Muscle layer of colon (tissue), 2 donors: ENCODE measurements at regions not wholly inside any gene's neighbourhood (a gene's known extent, or its start where the extent isn't known, plus 50 kb on each side); places are given as distances from the start of the nearest gene placed in this dataset.

Experiments used
- H3K27ac ChIP-seq: one replicate; pipeline ENCODE4 v1.7.0; 2013; ENCODE audit warnings: low read depth, mild to moderate bottlenecking, low read length, moderate library complexity
- H3K27me3 ChIP-seq, 2 donors: one replicate each; pipeline ENCODE4 v1.7.0; 2013; ENCODE audit warnings: low read length in 2 of 2, mild to moderate bottlenecking in 2 of 2; ENCODE audit not compliant: insufficient read depth in 2 of 2, control insufficient read depth in 1 of 2
- H3K36me3 ChIP-seq: one replicate; pipeline ENCODE4 v1.7.0; 2013; ENCODE audit warnings: mild to moderate bottlenecking, low read length; ENCODE audit not compliant: insufficient read depth
- H3K4me1 ChIP-seq: one replicate; pipeline ENCODE4 v1.7.0; 2013; ENCODE audit warnings: mild to moderate bottlenecking, low read length; ENCODE audit not compliant: insufficient read depth
- H3K4me3 ChIP-seq, 2 donors: one replicate each; pipeline ENCODE4 v1.7.0; 2013; ENCODE audit warnings: low read length in 2 of 2, low read depth in 1 of 2, mild to moderate bottlenecking in 1 of 2, moderate library complexity in 1 of 2
- H3K9ac ChIP-seq: one replicate; pipeline ENCODE4 v1.7.0; 2013; ENCODE audit warnings: low read length
- H3K9me3 ChIP-seq: one replicate; pipeline ENCODE4 v1.7.0; 2013; ENCODE audit warnings: mild to moderate bottlenecking, low read length
- donor health status: abdominal sarcoma.
- donor health status: Adenocarcinoma of cecum.

DNA sequence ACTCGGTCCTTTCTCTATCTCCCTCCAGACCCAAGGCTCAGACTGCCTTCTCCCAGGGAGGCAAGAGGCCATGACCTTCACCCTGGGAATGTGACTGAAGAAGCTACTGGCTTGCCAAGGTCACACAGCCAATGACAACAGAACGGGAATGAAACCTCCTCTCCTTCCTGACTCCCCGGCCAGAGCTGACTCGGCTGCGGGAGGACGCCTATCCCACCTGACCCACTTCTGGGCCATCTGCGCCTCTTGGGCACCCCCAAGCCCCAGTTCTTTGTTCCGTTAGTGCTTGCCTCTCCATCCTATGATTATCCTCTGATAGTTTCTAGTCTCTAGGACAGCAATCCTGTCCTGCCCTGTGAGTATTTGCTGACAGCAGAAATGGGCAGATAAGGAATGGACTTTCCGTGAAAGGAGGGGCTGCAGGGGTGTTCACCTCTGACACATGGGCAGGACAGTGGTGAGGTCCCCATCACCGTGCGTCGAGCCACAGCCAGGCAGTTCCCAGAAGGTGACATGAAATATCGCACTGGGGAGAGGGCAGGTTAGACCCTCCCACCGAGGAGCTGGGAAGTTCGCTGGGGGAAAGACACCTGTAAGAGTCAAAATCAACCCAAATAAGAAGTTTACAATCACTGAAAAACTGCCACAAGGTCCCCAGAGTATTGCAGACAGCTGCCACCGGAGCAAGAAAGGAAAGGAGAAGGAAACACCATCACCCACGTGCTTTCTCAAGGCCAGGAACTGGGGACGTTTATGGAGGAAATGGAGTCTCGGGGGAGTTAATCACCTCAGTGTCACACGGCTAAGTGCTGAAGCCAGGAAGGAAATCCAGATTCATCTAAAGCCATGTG lies 63.0 kb downstream of the INSIG1 start:
- Histone ChIP-seq H3K9me3 (no peaks in the 10 kb centered on the region), H3K36me3 (no peaks in the 10 kb centered on the region), H3K9ac (no peak overlapping the region), H3K27ac (no peak overlapping the region), H3K27me3 (peaks cover 4 to 53% of the 10 kb centered on the region in 2 donors), H3K4me3 (no peak overlapping the region), H3K4me1 (no peaks in the 10 kb centered on the region)

DNA sequence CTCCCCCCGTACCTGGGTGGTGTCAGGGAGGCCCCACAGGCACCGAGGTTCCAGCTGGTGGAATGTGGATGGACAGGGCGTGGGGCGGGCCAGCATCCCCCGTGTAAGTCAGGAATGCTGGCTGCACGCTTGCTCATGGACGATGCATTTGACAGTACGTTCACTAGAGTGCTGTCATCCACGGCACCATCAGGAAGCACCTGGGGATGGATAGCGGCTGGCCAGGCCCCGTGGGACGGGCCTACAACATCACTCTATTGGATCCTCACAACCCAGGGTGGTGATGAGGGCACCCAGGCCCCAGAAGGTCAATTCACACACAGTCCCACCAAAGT lies 63.6 kb downstream of the INSIG1 start:
- Histone ChIP-seq H3K36me3 (no peaks in the 10 kb centered on the region), H3K9ac (no peak overlapping the region), H3K27ac (no peak overlapping the region), H3K4me3 (no peak overlapping the region), H3K4me1 (no peaks in the 10 kb centered on the region), H3K27me3 (peaks cover 4 to 53% of the 10 kb centered on the region in 2 donors), H3K9me3 (no peaks in the 10 kb centered on the region)

DNA sequence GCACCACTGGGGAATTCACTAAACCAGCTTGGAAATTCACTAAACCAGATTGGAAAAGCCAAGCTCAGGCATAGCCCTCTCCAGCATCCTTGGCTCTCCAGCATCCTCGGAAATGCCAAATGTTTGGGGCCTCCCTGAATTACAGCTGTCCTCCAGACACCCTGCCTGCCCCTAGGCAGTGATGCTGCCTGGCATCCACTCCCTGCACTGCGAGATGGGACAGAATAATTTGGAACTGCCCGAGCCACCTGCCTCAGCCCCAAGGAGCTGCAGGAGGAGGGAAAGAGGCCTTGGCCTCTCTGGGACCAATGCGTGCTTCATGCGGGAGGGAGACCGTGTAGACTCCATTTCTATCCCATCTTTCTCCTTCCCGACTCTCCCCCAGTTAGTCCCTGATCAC lies 64.3 kb downstream of the INSIG1 start:
- Histone ChIP-seq H3K9ac (no peak overlapping the region), H3K4me1 (no peaks in the 10 kb centered on the region), H3K27ac (no peak overlapping the region), H3K36me3 (no peaks in the 10 kb centered on the region), H3K27me3 (peaks cover 4 to 50% of the 10 kb centered on the region in 2 donors), H3K9me3 (no peaks in the 10 kb centered on the region), H3K4me3 (no peak overlapping the region)

DNA sequence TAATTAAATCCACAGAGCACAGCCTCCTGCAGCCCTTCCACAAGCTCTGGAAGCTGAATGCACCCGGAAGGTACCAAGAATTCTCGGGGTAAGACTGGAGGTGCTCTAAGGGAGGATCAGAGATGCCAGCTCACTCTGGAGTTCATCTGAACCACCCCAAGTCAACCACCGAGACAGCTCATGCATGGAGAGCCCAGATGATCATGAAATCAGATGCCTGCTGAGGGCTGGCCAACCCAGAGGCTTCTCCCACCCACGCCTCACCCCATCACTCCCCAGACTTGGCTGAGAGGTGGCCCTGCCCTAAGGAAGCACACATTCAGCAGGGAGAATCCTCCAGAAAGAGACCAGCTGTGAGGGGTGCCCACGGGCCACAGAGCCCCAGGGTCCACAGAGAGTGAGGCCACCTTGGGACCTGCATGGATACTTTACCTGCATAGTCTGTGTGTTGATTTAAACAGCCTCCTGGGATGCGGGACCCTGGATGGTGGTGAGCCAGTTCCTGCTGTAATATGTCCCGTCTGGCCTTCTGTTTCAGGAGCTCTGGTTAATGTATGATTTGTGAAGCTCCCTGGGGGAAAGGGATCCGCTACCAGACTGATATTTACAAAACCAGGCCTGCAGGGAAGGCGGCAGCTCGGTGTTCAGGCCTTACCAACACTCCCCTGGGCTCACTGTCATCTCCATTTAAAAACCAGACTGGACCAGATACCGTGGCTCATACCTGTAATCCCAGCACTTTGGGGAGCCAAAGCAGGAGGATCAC lies 64.9 kb downstream of the INSIG1 start:
- Histone ChIP-seq H3K27me3 (peaks cover 4 to 46% of the 10 kb centered on the region in 2 donors), H3K27ac (no peak overlapping the region), H3K4me1 (no peaks in the 10 kb centered on the region), H3K9me3 (no peaks in the 10 kb centered on the region), H3K36me3 (no peaks in the 10 kb centered on the region), H3K9ac (no peak overlapping the region), H3K4me3 (no peak overlapping the region)

DNA sequence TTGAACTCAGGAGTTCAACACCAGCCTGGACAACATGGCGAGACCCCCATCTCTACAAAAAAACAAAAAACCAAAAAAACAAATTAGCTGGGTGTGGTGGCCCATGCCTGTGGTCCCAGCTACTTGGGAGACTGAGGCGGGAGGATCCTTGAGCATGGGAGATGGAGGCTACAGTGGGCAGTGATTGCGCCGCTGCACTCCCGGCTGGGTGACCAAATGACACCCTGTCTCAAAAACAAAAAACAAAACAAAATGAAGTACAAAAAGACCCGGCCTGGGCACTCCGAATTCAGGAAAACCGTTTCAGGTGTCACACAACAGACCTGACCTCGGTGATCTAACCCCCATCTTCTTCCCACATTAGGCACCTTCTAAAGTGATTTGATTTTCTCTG lies 65.5 kb downstream of the INSIG1 start:
- H3K36me3 ChIP-seq, result no peaks in the 10 kb centered on the region
- H3K4me3 ChIP-seq, result no peak overlapping the region
- no peaks in the 10 kb centered on the region for H3K4me1 ChIP-seq
- H3K27ac ChIP-seq, result no peak overlapping the region
- peaks cover 4 to 40% of the 10 kb centered on the region in 2 donors for H3K27me3 ChIP-seq
- no peak overlapping the region for H3K9ac ChIP-seq
- H3K9me3 ChIP-seq, result no peaks in the 10 kb centered on the region

DNA sequence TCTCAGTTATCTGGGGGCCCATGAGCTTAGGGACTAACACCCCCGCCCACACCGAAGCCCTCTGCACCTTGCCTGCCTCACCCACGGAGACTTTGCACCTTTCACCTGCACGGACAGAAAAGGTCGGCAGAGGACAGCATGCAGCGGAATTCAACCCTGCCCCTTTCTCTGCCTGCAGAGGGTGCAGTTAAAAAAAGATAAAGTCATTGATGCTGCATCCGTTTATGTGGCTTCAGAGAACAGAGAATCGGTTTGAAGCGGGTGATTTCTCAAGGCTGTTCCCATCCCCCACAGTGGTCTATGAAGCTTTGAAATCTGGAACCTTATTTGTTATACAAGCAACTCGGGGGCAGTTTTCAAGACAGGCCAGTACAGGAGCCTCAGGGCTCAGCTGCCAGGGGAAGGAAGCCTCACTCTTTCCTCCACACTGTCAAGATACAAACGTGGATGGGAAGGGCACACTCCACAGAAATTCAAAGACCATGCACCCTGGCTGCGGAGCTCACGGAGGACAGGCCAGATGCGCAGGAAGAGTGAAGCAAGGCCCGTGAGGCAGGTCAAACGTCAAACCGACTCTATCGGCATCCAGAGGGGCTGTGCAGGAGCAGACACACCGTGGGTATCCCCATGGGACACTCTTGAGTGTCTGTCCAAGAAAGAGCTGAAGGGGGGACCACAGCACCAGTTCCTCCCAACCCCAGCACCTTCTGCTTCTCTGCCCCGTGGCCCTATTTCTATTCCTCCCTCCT lies 66.3 kb downstream of the INSIG1 start:
- Histone ChIP-seq H3K36me3 (no peaks in the 10 kb centered on the region), H3K9me3 (no peaks in the 10 kb centered on the region), H3K27ac (no peak overlapping the region), H3K4me1 (no peaks in the 10 kb centered on the region), H3K27me3 (peaks cover 4 to 31% of the 10 kb centered on the region in 2 donors), H3K4me3 (no peak overlapping the region), H3K9ac (no peak overlapping the region)

DNA sequence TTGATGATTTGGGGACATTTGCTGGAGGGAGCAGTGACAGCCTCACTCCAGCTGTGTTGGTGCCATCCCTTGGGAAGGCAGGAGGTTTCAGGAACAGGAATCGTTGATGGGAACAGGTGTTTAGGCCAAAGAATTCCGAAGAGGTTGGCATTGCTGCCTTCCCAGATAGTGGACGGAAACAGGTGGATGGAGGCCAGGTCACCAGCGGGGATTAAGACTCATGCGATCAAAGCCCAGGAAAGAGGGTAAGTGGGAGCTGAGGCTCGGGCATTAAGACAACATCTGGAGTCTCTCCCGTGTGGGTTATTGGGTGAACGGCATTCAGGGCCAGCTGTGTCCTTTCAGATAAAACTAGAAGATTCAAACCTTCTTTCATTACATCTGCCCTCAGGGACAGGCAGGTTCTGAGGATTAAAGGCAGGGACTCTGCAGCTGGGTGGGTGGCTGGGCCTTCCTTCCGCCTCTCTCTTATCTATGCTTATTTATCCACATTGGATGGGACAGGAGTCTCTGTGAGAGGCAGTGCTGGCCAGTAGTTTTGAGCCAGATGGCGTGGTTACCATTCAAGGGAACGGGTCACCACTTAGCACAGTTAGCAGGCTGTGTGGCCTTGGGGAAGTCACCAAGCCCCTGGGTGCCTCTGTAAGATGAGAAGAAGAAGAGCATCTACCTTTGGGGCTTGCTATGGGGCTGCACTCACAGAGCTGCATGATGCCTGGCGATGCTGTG lies 67.6 kb downstream of the INSIG1 start:
- H3K27me3 ChIP-seq, result peaks cover 0 to 26% of the 10 kb centered on the region in 2 donors
- H3K4me3 ChIP-seq, result no peak overlapping the region
- no peaks in the 10 kb centered on the region for H3K4me1 ChIP-seq
- H3K36me3 ChIP-seq, result no peaks in the 10 kb centered on the region
- H3K27ac ChIP-seq, result no peak overlapping the region
- no peak overlapping the region for H3K9ac ChIP-seq
- H3K9me3 ChIP-seq, result no peaks in the 10 kb centered on the region

DNA sequence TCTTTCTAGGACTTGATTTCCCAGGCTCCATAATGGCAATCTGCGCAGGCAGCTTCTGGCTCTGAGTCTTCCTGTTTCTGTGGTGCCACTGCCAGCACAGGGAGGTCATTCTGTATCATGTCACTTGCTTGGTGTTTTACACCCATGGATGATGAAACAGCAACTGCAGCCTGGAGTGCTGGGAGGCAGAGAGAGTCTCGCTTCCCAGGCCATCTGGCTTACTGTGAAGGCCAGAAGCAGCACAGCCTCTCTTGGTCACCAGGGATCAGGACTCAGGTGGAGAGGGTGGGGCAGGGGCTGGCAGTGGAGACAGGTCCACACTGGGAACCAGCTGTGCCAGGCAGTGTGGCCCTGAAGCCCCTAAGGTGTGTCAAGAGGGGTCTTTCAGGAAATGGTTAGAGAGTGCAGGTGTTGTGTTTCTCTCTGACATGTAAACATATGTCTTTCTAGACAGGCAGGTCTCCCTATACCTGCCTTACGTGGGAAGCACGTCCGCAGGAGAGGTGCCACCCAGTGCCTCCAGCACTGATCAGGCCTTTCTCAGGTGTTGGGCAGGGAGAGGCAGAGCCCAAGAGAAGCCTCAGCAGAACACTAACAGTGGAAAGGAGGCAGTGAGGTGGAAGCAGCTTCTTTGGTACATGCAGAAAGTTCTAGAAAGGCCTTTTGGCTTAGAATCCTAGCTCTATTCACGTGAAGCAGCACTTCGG lies 71.4 kb downstream of the INSIG1 start:
- Histone ChIP-seq H3K4me1 (peaks cover 16% of the 10 kb centered on the region), H3K9me3 (no peaks in the 10 kb centered on the region), H3K36me3 (no peaks in the 10 kb centered on the region), H3K4me3 (no peak overlapping the region), H3K27me3 (peaks cover 28 to 48% of the 10 kb centered on the region in 2 donors), H3K27ac (no peak overlapping the region), H3K9ac (no peak overlapping the region)

DNA sequence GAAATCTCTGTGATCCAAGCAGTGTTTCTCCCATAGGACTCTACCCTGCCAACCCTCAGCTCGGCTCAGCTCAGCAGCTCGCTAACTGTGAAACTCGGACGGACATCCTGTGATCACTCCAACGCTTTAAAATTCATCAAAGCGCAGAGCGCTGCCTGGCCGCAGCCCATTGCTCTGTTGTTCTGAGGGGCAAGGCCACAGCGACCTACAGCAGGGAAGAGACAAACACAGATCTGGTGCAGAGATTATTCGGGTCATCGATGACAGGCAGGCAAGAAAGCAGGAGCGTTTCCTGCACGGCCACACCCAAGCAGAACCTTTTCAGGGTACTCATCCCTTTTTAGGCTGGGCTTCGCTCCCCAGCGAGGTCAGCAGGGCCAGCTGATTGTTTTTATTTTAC lies 72.1 kb downstream of the INSIG1 start:
- H3K36me3 ChIP-seq, result no peaks in the 10 kb centered on the region
- H3K4me3 ChIP-seq, result no peak overlapping the region
- H3K4me1 ChIP-seq, result peaks cover 16% of the 10 kb centered on the region
- no peak overlapping the region for H3K9ac ChIP-seq
- H3K9me3 ChIP-seq, result no peaks in the 10 kb centered on the region
- H3K27me3 ChIP-seq, result peaks cover 32 to 51% of the 10 kb centered on the region in 2 donors
- H3K27ac ChIP-seq, result no peak overlapping the region

DNA sequence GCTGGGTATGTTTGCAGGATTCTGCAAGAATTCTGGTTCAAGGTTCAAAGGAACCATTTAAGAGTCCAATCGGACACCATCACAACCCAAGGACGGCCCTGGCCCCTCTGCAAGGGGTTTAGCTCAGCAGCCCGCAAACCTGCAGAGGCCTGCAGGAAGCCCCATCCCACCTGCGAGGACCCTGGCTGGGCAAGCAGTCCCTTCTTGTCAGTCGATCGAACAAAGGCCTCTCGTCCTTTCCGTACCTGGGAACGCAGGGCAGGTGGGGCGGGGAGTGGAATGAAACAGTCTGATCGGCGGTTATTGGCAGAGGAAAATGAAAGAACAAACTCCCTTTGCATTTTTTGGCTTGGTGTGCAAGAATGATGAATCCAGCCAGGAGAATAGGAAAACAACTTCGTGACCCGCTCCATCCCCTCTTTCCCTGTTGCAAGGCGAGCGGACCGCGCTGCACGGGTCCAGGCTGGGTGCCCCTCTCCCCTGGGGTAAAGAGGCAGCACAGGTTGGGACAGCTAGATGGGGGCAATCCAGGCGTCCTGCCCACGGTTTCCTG lies 73.7 kb downstream of the INSIG1 start:
- peaks cover 48 to 64% of the 10 kb centered on the region in 2 donors for H3K27me3 ChIP-seq
- H3K9ac ChIP-seq, result no peak overlapping the region
- no peak overlapping the region for H3K27ac ChIP-seq
- H3K4me3 ChIP-seq, result no peak overlapping the region
- peaks cover 16% of the 10 kb centered on the region for H3K4me1 ChIP-seq
- H3K9me3 ChIP-seq, result no peaks in the 10 kb centered on the region
- H3K36me3 ChIP-seq, result no peaks in the 10 kb centered on the region
